ENCODE measurements at regions not wholly inside any gene's neighbourhood (a gene's known extent, or its start where the extent isn't known, plus 50 kb on each side); places are given as distances from the start of the nearest gene placed in this dataset.

DNA sequence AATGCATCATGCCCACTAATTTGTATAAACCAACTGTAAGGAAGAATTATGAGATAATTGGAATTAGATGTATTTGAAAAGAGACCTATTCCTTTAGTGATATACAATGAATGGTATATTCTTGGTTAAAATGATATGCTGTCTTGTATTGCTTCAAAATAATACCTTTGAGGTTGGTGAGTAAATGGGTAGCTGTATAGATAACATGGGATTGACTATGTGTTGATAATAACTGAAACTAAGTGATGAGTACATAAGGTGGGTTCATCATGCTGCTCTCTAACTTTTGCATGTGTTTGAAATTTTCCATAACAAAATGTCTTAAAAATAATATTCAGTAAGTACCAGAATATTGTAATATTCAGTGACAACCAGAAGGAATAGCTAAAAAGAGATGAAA lies 272.6 kb upstream of the ZPLD1 start:
- H3K9me3 ChIP-seq (ENCODE audit: control insufficient read depth in 4 of 4, insufficient read depth in 3 of 4, low read length in 3 of 4): no peaks in the 10 kb centered on the region
- H3K27me3 ChIP-seq (ENCODE audit: control insufficient read depth in 3 of 3, insufficient read depth in 3 of 3, low read length in 2 of 3): no peaks in the 10 kb centered on the region
- H3K4me1 ChIP-seq (ENCODE audit: control insufficient read depth in 5 of 5, insufficient read depth in 5 of 5, low read length in 5 of 5): peaks cover 1 to 15% (median 6%) of the 10 kb centered on the region in 5 donors
- no peak overlapping the region for H3K27ac ChIP-seq (ENCODE audit: low read depth in 1 of 2, low read length in 1 of 2)
- no peak overlapping the region for H3K4me3 ChIP-seq
- H3K9ac ChIP-seq (ENCODE audit: insufficient read depth in 1 of 2, low read length in 2 of 2): no peak overlapping the region
- DNase-seq (no peak), ATAC-seq (ENCODE audit: insufficient read depth, low FRiP score) (no peak)
- H3K36me3 ChIP-seq (ENCODE audit: control insufficient read depth in 4 of 4, insufficient read depth in 4 of 4, low read length in 4 of 4): no peaks in the 10 kb centered on the region
- TF ChIP-seq, protein P1, sequence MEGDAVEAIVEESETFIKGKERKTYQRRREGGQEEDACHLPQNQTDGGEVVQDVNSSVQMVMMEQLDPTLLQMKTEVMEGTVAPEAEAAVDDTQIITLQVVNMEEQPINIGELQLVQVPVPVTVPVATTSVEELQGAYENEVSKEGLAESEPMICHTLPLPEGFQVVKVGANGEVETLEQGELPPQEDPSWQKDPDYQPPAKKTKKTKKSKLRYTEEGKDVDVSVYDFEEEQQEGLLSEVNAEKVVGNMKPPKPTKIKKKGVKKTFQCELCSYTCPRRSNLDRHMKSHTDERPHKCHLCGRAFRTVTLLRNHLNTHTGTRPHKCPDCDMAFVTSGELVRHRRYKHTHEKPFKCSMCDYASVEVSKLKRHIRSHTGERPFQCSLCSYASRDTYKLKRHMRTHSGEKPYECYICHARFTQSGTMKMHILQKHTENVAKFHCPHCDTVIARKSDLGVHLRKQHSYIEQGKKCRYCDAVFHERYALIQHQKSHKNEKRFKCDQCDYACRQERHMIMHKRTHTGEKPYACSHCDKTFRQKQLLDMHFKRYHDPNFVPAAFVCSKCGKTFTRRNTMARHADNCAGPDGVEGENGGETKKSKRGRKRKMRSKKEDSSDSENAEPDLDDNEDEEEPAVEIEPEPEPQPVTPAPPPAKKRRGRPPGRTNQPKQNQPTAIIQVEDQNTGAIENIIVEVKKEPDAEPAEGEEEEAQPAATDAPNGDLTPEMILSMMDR (IDR thresholded peaks at IDR 0.05; ENCODE audit: control extremely low read depth, extremely low read depth): no peak

DNA sequence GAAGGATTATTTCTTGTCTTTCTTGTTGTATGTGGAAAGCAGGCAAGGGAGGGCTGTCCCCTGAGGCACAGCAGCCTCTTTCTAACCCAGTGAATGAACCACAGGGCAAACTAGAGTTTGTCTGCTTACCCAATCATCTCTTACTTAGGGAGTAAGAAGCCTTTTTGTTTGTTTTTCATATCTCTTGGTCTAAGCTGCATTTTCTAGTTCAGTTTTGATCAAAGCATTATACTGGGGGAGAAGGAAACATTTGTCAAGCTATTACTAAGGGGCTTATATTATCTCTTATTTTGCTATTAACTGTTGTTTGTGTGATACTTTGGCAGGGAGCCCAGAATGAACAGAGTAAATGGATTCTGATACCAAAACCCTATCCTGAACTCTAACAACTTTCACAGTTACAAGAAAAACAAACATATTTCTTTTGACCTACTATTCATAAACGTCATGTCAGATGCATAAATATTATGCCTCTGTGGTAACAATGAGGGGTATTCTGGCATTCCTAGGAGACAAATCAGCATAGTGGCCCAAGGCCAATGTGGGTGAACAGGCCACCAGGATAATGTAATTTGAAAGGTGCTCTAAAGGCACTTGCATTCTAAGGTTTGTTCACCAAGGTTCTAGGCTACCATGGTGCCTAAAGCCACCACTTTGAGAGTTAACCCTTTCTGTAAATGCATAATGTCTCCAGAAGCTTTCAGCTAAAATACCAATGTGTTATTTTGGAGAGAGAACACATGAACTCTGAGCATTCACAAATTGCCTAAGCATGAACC lies 271.6 kb upstream of the ZPLD1 start:
- TF ChIP-seq, protein P1 (IDR thresholded peaks at IDR 0.05; ENCODE audit: control extremely low read depth, extremely low read depth): no peak
- 15 to 27% methylated on average over 1 of the region's 1 CpG for whole genome bisulfite sequencing, 2 donors
- ATAC-seq (ENCODE audit: insufficient read depth, low FRiP score): peak; percentile 72
- H3K4me1 ChIP-seq (ENCODE audit: control insufficient read depth in 5 of 5, insufficient read depth in 5 of 5, low read length in 5 of 5): peaks cover 1 to 15% (median 6%) of the 10 kb centered on the region in 5 donors
- H3K27ac ChIP-seq (ENCODE audit: low read depth in 1 of 2, low read length in 1 of 2): peak overlapping the region in 1 of 2 donors; percentile 52
- no peaks in the 10 kb centered on the region for H3K27me3 ChIP-seq (ENCODE audit: control insufficient read depth in 3 of 3, insufficient read depth in 3 of 3, low read length in 2 of 3)
- DNase-seq: peak; percentile 46 to 93 (median 89)
- H3K36me3 ChIP-seq (ENCODE audit: control insufficient read depth in 4 of 4, insufficient read depth in 4 of 4, low read length in 4 of 4): no peaks in the 10 kb centered on the region
- no peak overlapping the region for H3K9ac ChIP-seq (ENCODE audit: insufficient read depth in 1 of 2, low read length in 2 of 2)
- no peaks in the 10 kb centered on the region for H3K9me3 ChIP-seq (ENCODE audit: control insufficient read depth in 4 of 4, insufficient read depth in 3 of 4, low read length in 3 of 4)
- H3K4me3 ChIP-seq: no peak overlapping the region

DNA sequence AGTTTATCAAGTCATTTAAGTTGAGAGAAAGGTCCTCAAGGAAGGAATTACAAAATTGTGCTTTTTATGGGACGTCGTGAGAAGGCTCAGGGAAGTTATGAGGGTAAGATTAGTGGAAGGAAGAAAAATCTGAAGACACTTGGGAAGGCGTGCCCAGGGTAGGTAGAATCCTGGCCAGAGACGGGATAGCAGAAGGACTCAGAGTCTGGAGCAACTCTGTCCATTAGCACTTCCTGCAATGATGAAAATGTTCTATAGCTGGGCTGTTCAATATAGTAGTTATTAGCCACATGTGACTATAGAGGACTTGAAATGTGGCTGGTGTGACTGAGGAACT lies 271.0 kb upstream of the ZPLD1 start:
- H3K27ac ChIP-seq (ENCODE audit: low read depth in 1 of 2, low read length in 1 of 2): peak overlapping the region in 1 of 2 donors; percentile 61
- peaks cover 1 to 15% (median 6%) of the 10 kb centered on the region in 5 donors for H3K4me1 ChIP-seq (ENCODE audit: control insufficient read depth in 5 of 5, insufficient read depth in 5 of 5, low read length in 5 of 5)
- H3K36me3 ChIP-seq (ENCODE audit: control insufficient read depth in 4 of 4, insufficient read depth in 4 of 4, low read length in 4 of 4): no peaks in the 10 kb centered on the region
- H3K4me3 ChIP-seq: no peak overlapping the region
- H3K9me3 ChIP-seq (ENCODE audit: control insufficient read depth in 4 of 4, insufficient read depth in 3 of 4, low read length in 3 of 4): no peaks in the 10 kb centered on the region
- ATAC-seq (ENCODE audit: insufficient read depth, low FRiP score): peak; percentile 47
- H3K27me3 ChIP-seq (ENCODE audit: control insufficient read depth in 3 of 3, insufficient read depth in 3 of 3, low read length in 2 of 3): no peaks in the 10 kb centered on the region
- H3K9ac ChIP-seq (ENCODE audit: insufficient read depth in 1 of 2, low read length in 2 of 2): no peak overlapping the region
- TF ChIP-seq, protein P1 (IDR thresholded peaks at IDR 0.05; ENCODE audit: control extremely low read depth, extremely low read depth): no peak
- 58 to 80% methylated on average over 4 of the region's 4 CpGs for WGBS, 2 donors
- no peak for DNase-seq

DNA sequence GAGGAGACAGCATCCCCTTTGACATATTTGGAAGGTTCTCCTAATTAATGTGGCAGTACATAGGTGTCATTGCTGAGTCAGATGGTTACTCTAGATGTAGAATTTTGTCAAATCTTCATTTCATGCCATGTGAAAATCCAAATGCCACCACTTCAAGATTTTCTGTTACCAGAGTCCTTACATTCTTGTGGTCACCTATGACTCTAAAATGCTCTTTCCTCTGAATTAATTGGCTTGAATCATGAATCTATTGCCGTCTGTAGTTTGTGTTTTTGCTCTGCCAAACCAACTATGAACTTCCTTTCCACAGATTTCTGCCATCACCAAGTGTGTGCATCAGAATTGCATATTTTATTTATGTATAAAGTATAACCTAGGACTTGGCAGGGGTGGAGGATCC lies 269.4 kb upstream of the ZPLD1 start:
- H3K4me3 ChIP-seq: no peak overlapping the region
- ATAC-seq (ENCODE audit: insufficient read depth, low FRiP score) (no peak), DNase-seq (no peak)
- no peaks in the 10 kb centered on the region for H3K9me3 ChIP-seq (ENCODE audit: control insufficient read depth in 4 of 4, insufficient read depth in 3 of 4, low read length in 3 of 4)
- TF ChIP-seq, protein P1 (IDR thresholded peaks at IDR 0.05; ENCODE audit: control extremely low read depth, extremely low read depth): no peak
- no peaks in the 10 kb centered on the region for H3K27me3 ChIP-seq (ENCODE audit: control insufficient read depth in 3 of 3, insufficient read depth in 3 of 3, low read length in 2 of 3)
- H3K36me3 ChIP-seq (ENCODE audit: control insufficient read depth in 4 of 4, insufficient read depth in 4 of 4, low read length in 4 of 4): no peaks in the 10 kb centered on the region
- H3K27ac ChIP-seq (ENCODE audit: low read depth in 1 of 2, low read length in 1 of 2): no peak overlapping the region
- H3K9ac ChIP-seq (ENCODE audit: insufficient read depth in 1 of 2, low read length in 2 of 2): no peak overlapping the region
- WGBS, 2 donors: 65 to 97% methylated on average over 1 of the region's 1 CpG
- H3K4me1 ChIP-seq (ENCODE audit: control insufficient read depth in 5 of 5, insufficient read depth in 5 of 5, low read length in 5 of 5): peaks cover 1 to 15% (median 6%) of the 10 kb centered on the region in 5 donors

Data from lung (tissue), 11 donors.